Cardiac septum (tissue), 1 donor: ENCODE measurements at regions not wholly inside any gene's neighbourhood (a gene's known extent, or its start where the extent isn't known, plus 50 kb on each side); places are given as distances from the start of the nearest gene placed in this dataset.

ENCODE experiments used
- DNase-seq: peaks from one replicate; pipeline ENCODE4 v3.0.0-alpha.2; 2020; ENCODE audit warnings: low spot score
- intact Hi-C: fragments of 100-400 bp; cut with DNase I; formaldehyde crosslinking; loops from one replicate; pipeline ENCODE4 v1.14.0; 2022
- donor health status: DM: no; HTN: no; CAD: no.

- intact Hi-C loops, result no loop called here
Observed at GRCh38 chr7:49333180-49333881, 409.0 kb downstream of the CDC14C start.

GRCh38 chr7:49341849-49342248 is 417.5 kb downstream of the CDC14C start:
- intact Hi-C loops, result no loop called here
- DNase-seq, result no peak

More at GRCh38 chr7:49333180-49333881, 409.0 kb downstream of the CDC14C start:
- no peak for DNase-seq

GRCh38 chr7:49344556-49344955 is 420.2 kb downstream of the CDC14C start:
- intact Hi-C loops, result no loop called here
- no peak for DNase-seq

- intact Hi-C loops, result no loop called here
- no peak for DNase-seq
Observed at GRCh38 chr7:49346195-49346899, 422.0 kb downstream of the CDC14C start.

- DNase-seq, result no peak
- intact Hi-C loops, result no loop called here
Observed at GRCh38 chr7:49367072-49367471, 406.4 kb upstream of the VWC2 start.

GRCh38 chr7:49371771-49372170 is 401.7 kb upstream of the VWC2 start:
- DNase-seq, result no peak
- intact Hi-C loops, result no loop called here

GRCh38 chr7:49376817-49377375 is 396.5 kb upstream of the VWC2 start:
- no peak for DNase-seq
- intact Hi-C loops, result no loop called here

- intact Hi-C loops, result no loop called here
- no peak for DNase-seq
Observed at GRCh38 chr7:49386792-49387191, 386.6 kb upstream of the VWC2 start.

GRCh38 chr7:49389871-49390479 is 383.5 kb upstream of the VWC2 start:
- no peak for DNase-seq
- intact Hi-C loops, result no loop called here

- DNase-seq, result no peak
Observed at GRCh38 chr7:49396229-49396628, 377.2 kb upstream of the VWC2 start.

GRCh38 chr7:49397750-49398149 is 375.7 kb upstream of the VWC2 start:
- DNase-seq, result no peak
- intact Hi-C loops, result no loop called here

More at GRCh38 chr7:49396229-49396628, 377.2 kb upstream of the VWC2 start:
- intact Hi-C loops, result no loop called here

GRCh38 chr7:49398236-49398635 is 375.2 kb upstream of the VWC2 start:
- DNase-seq, result no peak
- intact Hi-C loops, result no loop called here

GRCh38 chr7:49398746-49399145 is 374.7 kb upstream of the VWC2 start:
- DNase-seq, result no peak
- intact Hi-C loops, result no loop called here

GRCh38 chr7:49400891-49401550 is 372.4 kb upstream of the VWC2 start:
- no peak for DNase-seq
- intact Hi-C loops, result no loop called here

GRCh38 chr7:49403844-49404243 is 369.6 kb upstream of the VWC2 start:
- intact Hi-C loops, result no loop called here
- DNase-seq, result no peak

- intact Hi-C loops, result no loop called here
- no peak for DNase-seq
Observed at GRCh38 chr7:49407205-49407604, 366.2 kb upstream of the VWC2 start.

- DNase-seq, result no peak
- intact Hi-C loops, result no loop called here
Observed at GRCh38 chr7:49417034-49417433, 356.4 kb upstream of the VWC2 start.

GRCh38 chr7:49418963-49419362 is 354.5 kb upstream of the VWC2 start:
- DNase-seq, result no peak
- intact Hi-C loops, result no loop called here

GRCh38 chr7:49422564-49422963 is 350.9 kb upstream of the VWC2 start:
- intact Hi-C loops, result no loop called here

GRCh38 chr7:49424109-49424508 is 349.3 kb upstream of the VWC2 start:
- intact Hi-C loops, result no loop called here
- no peak for DNase-seq

More at GRCh38 chr7:49422564-49422963, 350.9 kb upstream of the VWC2 start:
- DNase-seq, result no peak
